ENCODE measurements at regions not wholly inside any gene's neighbourhood (a gene's known extent, or its start where the extent isn't known, plus 50 kb on each side); places are given as distances from the start of the nearest gene placed in this dataset.
A peak's percentile ranks its signal among the peaks of the same experiment; 100 is the strongest.

- no peak for DNase-seq (ENCODE audit: low spot score)
These were observed 152.5 kb upstream of the TLL1 start for GRCh38 chr4:165720411-165721082.

DNA sequence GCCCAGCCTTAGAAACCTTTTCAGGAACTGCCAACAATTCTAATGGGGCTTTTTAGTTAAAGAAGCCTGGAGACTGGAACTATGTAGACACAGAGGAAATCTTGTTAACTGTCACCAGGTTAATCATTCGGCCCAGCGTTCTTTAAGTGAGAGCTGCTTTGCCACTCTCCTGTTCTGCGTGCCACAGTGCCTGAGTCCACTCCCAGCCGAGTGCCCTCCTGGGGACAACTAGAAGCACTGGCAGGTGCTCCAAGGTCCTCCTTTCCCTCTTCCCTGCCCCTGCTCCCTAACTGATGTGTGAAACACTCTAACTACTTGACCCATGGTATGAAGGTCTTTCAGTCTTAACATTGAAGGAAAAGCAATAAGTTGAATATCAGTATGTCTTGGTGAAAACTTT lies 151.2 kb upstream of the TLL1 start:
- DNase-seq (ENCODE audit: low spot score): no peak

DNA sequence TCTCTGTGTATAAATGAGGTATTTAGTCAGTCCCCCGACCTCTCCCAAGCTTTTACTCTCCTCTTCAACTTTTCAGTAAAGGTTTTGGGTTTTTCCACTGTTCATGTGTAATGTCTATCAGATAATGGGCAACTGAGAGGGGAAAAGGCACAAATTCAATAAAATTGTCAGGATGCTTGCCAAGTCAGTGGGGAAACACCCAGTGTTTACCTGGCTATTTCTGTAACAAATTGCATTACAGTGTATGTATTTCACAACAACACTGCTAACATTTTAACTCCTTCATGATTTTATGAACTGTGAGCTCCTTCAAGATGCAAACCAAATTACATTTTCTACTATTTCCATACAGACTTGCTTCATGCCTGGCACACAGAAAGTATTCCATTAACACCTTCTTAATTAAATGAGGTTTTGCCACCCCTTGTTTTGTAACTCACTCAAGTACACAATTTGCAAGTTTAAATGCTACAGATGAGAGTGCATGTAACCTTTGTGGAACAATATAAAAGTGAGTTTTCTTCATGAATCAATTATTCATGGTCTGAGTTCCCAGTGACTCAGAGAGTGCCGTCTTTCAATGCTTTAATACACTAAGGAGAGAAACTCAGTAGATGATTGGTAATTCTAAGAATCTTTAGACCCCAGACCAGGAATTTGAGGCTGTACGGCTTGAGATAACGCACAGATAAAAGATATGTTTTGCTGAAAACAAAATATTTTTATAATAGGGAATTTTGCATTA lies 149.8 kb upstream of the TLL1 start:
- DNase-seq (ENCODE audit: low spot score): no peak

- no peak for DNase-seq (ENCODE audit: low spot score)
These were observed 148.3 kb upstream of the TLL1 start for GRCh38 chr4:165724786-165725185.

DNA sequence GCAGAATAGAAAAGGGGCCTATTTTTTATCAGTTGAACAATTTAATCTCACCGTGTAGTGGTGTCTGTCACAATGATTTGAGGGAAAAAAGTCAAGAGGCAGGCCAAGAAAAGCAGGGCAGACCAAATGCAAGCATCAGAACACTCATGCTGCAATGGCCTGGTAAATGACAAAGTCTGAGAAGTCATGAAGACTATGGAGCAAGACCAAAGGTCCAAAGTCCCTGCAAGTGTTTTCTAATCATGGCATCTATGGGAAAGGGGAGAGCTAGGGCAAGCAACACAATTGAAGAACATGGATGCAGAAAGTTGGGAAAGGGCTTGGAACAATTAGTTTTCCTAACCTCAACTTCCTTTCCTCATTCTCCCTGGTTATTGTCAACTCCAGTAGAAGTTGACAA lies 147.7 kb upstream of the TLL1 start:
- no peak for DNase-seq (ENCODE audit: low spot score)

DNA sequence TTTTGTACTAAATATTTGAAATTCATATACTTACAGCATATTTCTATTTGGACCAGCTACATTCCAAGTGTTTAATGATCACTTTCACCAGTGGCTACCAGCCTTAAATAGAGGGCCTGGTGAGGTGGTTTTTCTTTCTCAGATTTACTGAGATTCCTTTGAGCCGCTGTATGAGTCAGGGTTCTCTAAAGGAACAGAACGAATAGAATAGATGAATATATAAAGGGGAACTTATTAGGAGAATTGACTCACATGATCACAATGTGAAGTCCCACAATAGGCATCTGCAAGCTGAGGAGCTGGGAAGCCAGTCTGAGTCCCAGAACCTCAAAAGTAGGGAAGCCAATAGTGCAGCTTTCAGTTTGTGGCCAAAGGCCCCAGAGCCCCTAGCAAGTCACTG lies 146.2 kb upstream of the TLL1 start:
- no peak for DNase-seq (ENCODE audit: low spot score)

GRCh38 chr4:165737309-165737972 lies 135.6 kb upstream of the TLL1 start:
- DNase-seq (ENCODE audit: low spot score): no peak

GRCh38 chr4:165738571-165738970 lies 134.5 kb upstream of the TLL1 start:
- DNase-seq (ENCODE audit: low spot score): no peak

- peak; percentile 37 for DNase-seq (ENCODE audit: low spot score)
These were observed 132.1 kb upstream of the TLL1 start for GRCh38 chr4:165740911-165741310.

DNA sequence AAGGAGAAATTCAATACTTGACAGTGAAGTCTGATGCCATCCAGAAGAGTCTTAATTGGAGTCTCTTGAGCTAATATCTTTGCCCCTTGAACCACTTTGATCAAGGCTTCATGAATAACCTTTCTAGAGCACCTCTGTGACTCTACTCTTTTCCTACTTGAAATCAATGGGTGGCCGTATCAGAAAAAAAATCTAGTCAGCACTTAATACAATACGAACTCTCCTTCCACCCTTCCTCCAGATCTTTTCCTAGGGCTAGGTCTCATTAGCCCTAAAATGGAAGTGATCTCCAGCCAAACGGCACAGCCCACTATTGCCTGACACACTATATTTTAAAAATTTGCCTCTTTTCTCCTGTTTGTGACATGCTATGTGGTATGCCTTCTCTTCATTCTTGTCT lies 129.6 kb upstream of the TLL1 start:
- DNase-seq (ENCODE audit: low spot score): no peak

GRCh38 chr4:165744370-165744769 lies 128.7 kb upstream of the TLL1 start:
- no peak for DNase-seq (ENCODE audit: low spot score)

- DNase-seq (ENCODE audit: low spot score): no peak
These were observed 124.7 kb upstream of the TLL1 start for GRCh38 chr4:165748321-165748720.

DNA sequence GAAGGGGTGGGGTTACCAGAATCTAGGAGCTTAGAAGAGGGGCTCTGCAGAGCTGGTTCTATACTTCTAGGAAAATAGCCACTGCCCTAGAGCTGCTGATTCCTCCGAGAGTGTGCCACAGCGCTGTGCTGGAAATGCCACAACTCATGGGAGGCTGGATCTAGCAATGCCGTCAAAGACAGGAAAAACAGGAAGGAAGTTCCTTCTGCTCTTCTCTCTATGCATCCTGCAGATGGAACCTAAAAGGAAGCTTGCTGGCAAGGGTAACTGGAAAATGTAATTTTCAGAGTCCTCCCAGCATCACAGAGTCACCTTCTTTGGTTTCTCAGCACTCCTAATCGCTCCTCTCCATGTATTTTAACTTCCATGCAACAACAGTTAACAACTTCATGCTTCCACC lies 121.2 kb upstream of the TLL1 start:
- no peak for DNase-seq (ENCODE audit: low spot score)

- DNase-seq (ENCODE audit: low spot score): no peak
These were observed 118.4 kb upstream of the TLL1 start for GRCh38 chr4:165754664-165755063.

- no peak for DNase-seq (ENCODE audit: low spot score)
These were observed 116.2 kb upstream of the TLL1 start for GRCh38 chr4:165756836-165757235.

DNA sequence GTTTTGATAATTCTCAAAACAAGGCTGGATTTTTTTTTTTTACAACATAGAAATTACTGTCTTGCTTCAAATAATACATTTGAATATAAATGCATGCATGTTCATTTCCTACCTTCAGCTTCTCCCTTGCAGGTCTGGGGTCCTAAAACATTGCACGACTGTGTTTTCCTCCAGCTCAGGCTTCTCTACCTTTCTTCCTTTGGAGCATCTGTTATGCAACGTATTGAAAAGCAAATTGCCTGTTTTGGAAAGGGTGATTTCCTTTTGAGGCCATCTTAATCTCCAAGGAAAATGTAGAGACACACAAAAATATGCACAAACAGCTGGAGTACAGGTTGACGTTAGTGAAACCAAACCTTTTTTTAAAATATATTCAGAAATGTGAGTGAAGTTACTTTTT lies 115.6 kb upstream of the TLL1 start:
- no peak for DNase-seq (ENCODE audit: low spot score)

- DNase-seq (ENCODE audit: low spot score): no peak
These were observed 115.0 kb upstream of the TLL1 start for GRCh38 chr4:165758086-165758485.

DNA sequence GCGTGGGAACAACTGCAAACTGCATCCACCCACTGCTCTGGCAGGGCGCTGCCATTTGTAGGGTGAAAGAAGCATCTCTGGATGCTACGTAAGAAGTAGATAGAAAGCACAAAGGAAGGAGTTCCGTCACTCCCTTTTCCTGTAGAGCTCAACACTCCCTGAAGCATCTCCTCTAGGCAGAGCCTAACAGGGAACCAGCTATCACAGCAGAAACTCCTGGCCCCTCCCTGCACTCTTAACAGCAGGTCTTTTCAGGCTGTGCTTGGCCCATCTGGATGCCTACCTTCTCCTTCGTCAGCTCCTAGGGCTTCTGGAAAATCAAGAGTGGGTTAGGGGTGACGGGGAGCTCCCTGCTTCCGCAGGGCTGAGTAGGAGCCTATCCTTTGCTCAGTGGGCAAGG lies 112.9 kb upstream of the TLL1 start:
- DNase-seq (ENCODE audit: low spot score): no peak

GRCh38 chr4:165761963-165762362 lies 111.1 kb upstream of the TLL1 start:
- no peak for DNase-seq (ENCODE audit: low spot score)

DNA sequence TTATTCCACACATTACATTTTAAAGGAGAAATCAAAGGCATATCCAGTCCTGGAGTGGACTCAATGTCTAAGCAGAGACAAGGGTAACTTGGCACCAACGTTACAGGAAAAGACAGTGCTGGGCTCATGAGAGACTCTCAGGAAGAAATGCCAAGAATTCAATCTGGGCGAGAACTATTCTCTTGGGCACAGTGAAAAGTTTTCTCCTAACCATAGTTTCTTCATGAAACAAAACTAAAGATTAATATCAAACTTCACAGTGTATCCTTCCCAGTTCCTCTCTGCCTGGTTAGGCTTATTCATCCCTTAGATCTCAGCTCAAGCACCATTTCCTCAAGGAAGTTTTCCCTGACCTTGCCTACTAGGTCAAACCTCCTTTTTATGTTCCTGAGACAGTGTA lies 109.4 kb upstream of the TLL1 start:
- DNase-seq (ENCODE audit: low spot score): no peak

DNA sequence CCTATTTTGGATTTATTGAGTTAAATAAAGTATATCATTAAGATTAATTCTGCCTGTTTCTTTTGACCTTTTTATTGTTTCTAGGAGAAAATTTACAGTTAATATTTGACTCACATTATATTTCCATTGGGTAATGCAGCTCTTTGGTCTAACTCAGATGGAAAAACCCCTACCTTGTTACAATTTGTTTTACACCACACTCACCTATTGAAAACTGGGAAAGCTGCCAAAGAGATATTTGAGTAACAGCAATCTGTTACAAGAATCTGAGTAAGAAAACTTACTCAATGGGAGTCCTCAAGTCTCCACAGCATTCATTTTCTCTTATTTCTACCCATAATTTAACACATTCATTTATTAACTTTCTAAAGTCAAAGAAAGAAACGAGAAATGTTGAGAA lies 108.0 kb upstream of the TLL1 start:
- DNase-seq (ENCODE audit: low spot score): no peak

DNA sequence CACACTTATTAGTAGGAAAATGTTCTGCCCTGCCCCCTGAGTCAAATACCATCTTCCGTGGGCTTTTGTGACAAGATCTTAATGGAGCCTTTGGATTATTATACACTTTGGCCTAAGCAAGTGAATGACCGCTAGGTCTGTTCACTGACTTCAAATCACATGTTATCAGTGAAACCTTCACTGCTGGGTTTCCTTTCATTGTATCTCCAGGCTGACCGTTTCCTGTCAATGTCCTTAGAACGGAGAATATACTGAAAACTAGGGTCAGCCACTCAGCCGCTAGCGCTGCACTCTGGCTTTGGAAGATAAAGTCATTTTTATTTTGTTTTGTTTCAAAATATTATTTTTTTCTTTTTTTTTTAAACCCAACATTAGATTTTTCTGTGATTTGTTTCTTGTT lies 107.0 kb upstream of the TLL1 start:
- DNase-seq (ENCODE audit: low spot score): peak; percentile 71

- DNase-seq (ENCODE audit: low spot score): no peak
These were observed 106.1 kb upstream of the TLL1 start for GRCh38 chr4:165766976-165767375.

Measured in kidney capillary endothelial cell (primary cell).